ENCODE measurements at regions not wholly inside any gene's neighbourhood (a gene's known extent, or its start where the extent isn't known, plus 50 kb on each side); places are given as distances from the start of the nearest gene placed in this dataset.
A peak's percentile ranks its signal among the peaks of the same experiment; 100 is the strongest.

- no peak overlapping the region for H2BK120ac ChIP-seq (ENCODE audit: insufficient read depth, low read length, poor library complexity)
- H3K14ac ChIP-seq (ENCODE audit: low read length): no peak overlapping the region
- H2BK5ac ChIP-seq (ENCODE audit: low read depth, low read length, poor library complexity): no peak overlapping the region
- H3K27ac ChIP-seq (ENCODE audit: low read depth, low read length): no peak overlapping the region
- no peak overlapping the region for H4K91ac ChIP-seq (ENCODE audit: low read depth, low read length)
- H3K36me3 ChIP-seq (ENCODE audit: control insufficient read depth in 1 of 2, insufficient read depth in 2 of 2, low read length in 2 of 2): no peaks in the 10 kb centered on the region
- no peak overlapping the region for H3K9ac ChIP-seq (ENCODE audit: low read length)
- no peak overlapping the region for H3K4ac ChIP-seq (ENCODE audit: low read depth, low read length)
- DNase-seq: no peak
- no peak overlapping the region for H2BK12ac ChIP-seq (ENCODE audit: low read length)
- no peaks in the 10 kb centered on the region for H3K27me3 ChIP-seq (ENCODE audit: insufficient read depth, low read length)
- no peak overlapping the region for H2AK5ac ChIP-seq (ENCODE audit: low read length)
- no peaks in the 10 kb centered on the region for H3K79me2 ChIP-seq (ENCODE audit: control insufficient read depth, insufficient read depth, low read length, poor library complexity)
- H3K4me1 ChIP-seq (ENCODE audit: control insufficient read depth in 1 of 2, insufficient read depth in 2 of 2, low read length in 2 of 2): no peaks in the 10 kb centered on the region
- H4K12ac ChIP-seq (ENCODE audit: low read depth, low read length): no peak overlapping the region
- H4K8ac ChIP-seq (ENCODE audit: low read depth, low read length): no peak overlapping the region
- H3K23ac ChIP-seq (ENCODE audit: low read length): no peak overlapping the region
- H3K4me2 ChIP-seq (ENCODE audit: low read length): no peak overlapping the region
- H2AFZ ChIP-seq (ENCODE audit: insufficient read depth, low read length, poor library complexity): no peak overlapping the region
- no CpG with 5 or more reads among the region's 5 CpGs for WGBS (ENCODE audit: extremely low coverage, insufficient coverage, insufficient read length)
- no peaks in the 10 kb centered on the region for H3K79me1 ChIP-seq (ENCODE audit: low read length)
- H3K9me3 ChIP-seq (ENCODE audit: insufficient read depth, low read depth, low read length): no peaks in the 10 kb centered on the region
- no peak overlapping the region for H3K4me3 ChIP-seq (ENCODE audit: low read depth, low read length)
- no peak overlapping the region for H3K18ac ChIP-seq (ENCODE audit: low read length)
These were observed 275.5 kb upstream of the SLC35B3 start for GRCh38 chr6:8710668-8711431.

- Histone ChIP-seq H3K79me1 (ENCODE audit: low read length) (no peaks in the 10 kb centered on the region), H2AK5ac (ENCODE audit: low read length) (no peak overlapping the region), H3K36me3 (ENCODE audit: control insufficient read depth in 1 of 2, insufficient read depth in 2 of 2, low read length in 2 of 2) (no peaks in the 10 kb centered on the region), H3K9ac (ENCODE audit: low read length) (no peak overlapping the region), H4K91ac (ENCODE audit: low read depth, low read length) (no peak overlapping the region), H2BK5ac (ENCODE audit: low read depth, low read length, poor library complexity) (no peak overlapping the region), H2BK120ac (ENCODE audit: insufficient read depth, low read length, poor library complexity) (no peak overlapping the region), H3K23ac (ENCODE audit: low read length) (no peak overlapping the region), H2BK12ac (ENCODE audit: low read length) (no peak overlapping the region), H3K14ac (ENCODE audit: low read length) (no peak overlapping the region), H4K8ac (ENCODE audit: low read depth, low read length) (no peak overlapping the region), H3K4me3 (ENCODE audit: low read depth, low read length) (no peak overlapping the region), H3K4ac (ENCODE audit: low read depth, low read length) (no peak overlapping the region), H2AFZ (ENCODE audit: insufficient read depth, low read length, poor library complexity) (no peak overlapping the region), H4K12ac (ENCODE audit: low read depth, low read length) (no peak overlapping the region), H3K9me3 (ENCODE audit: insufficient read depth, low read depth, low read length) (no peaks in the 10 kb centered on the region), H3K4me2 (ENCODE audit: low read length) (no peak overlapping the region), H3K4me1 (ENCODE audit: control insufficient read depth in 1 of 2, insufficient read depth in 2 of 2, low read length in 2 of 2) (no peaks in the 10 kb centered on the region), H3K27me3 (ENCODE audit: insufficient read depth, low read length) (no peaks in the 10 kb centered on the region), H3K27ac (ENCODE audit: low read depth, low read length) (no peak overlapping the region), H3K18ac (ENCODE audit: low read length) (no peak overlapping the region), H3K79me2 (ENCODE audit: control insufficient read depth, insufficient read depth, low read length, poor library complexity) (no peaks in the 10 kb centered on the region)
- WGBS (ENCODE audit: extremely low coverage, insufficient coverage, insufficient read length): no CpG with 5 or more reads among the region's 7 CpGs
- DNase-seq: peak in 1 of 2 donors; percentile 56
These were observed 272.8 kb upstream of the SLC35B3 start for GRCh38 chr6:8707956-8708772.

- no peak overlapping the region for H3K4ac ChIP-seq (ENCODE audit: low read depth, low read length)
- H2AK5ac ChIP-seq (ENCODE audit: low read length): no peak overlapping the region
- DNase-seq: no peak
- no peak overlapping the region for H3K4me2 ChIP-seq (ENCODE audit: low read length)
- no peak overlapping the region for H4K91ac ChIP-seq (ENCODE audit: low read depth, low read length)
- H3K79me2 ChIP-seq (ENCODE audit: control insufficient read depth, insufficient read depth, low read length, poor library complexity): no peaks in the 10 kb centered on the region
- H3K23ac ChIP-seq (ENCODE audit: low read length): no peak overlapping the region
- H3K27me3 ChIP-seq (ENCODE audit: insufficient read depth, low read length): no peaks in the 10 kb centered on the region
- H3K4me1 ChIP-seq (ENCODE audit: control insufficient read depth in 1 of 2, insufficient read depth in 2 of 2, low read length in 2 of 2): no peaks in the 10 kb centered on the region
- no peaks in the 10 kb centered on the region for H3K79me1 ChIP-seq (ENCODE audit: low read length)
- no peak overlapping the region for H2BK12ac ChIP-seq (ENCODE audit: low read length)
- H2BK120ac ChIP-seq (ENCODE audit: insufficient read depth, low read length, poor library complexity): no peak overlapping the region
- H3K36me3 ChIP-seq (ENCODE audit: control insufficient read depth in 1 of 2, insufficient read depth in 2 of 2, low read length in 2 of 2): no peaks in the 10 kb centered on the region
- H4K12ac ChIP-seq (ENCODE audit: low read depth, low read length): no peak overlapping the region
- H3K9me3 ChIP-seq (ENCODE audit: insufficient read depth, low read depth, low read length): no peaks in the 10 kb centered on the region
- no peak overlapping the region for H4K8ac ChIP-seq (ENCODE audit: low read depth, low read length)
- H3K4me3 ChIP-seq (ENCODE audit: low read depth, low read length): no peak overlapping the region
- H3K14ac ChIP-seq (ENCODE audit: low read length): no peak overlapping the region
- H3K9ac ChIP-seq (ENCODE audit: low read length): no peak overlapping the region
- no peak overlapping the region for H2AFZ ChIP-seq (ENCODE audit: insufficient read depth, low read length, poor library complexity)
- no peak overlapping the region for H2BK5ac ChIP-seq (ENCODE audit: low read depth, low read length, poor library complexity)
- no CpG with 5 or more reads among the region's 4 CpGs for WGBS (ENCODE audit: extremely low coverage, insufficient coverage, insufficient read length)
- no peak overlapping the region for H3K18ac ChIP-seq (ENCODE audit: low read length)
- H3K27ac ChIP-seq (ENCODE audit: low read depth, low read length): no peak overlapping the region
These were observed 272.0 kb upstream of the SLC35B3 start for GRCh38 chr6:8707369-8707768.

- Histone ChIP-seq H3K27ac (ENCODE audit: low read depth, low read length) (no peak overlapping the region), H2BK12ac (ENCODE audit: low read length) (no peak overlapping the region), H2AK5ac (ENCODE audit: low read length) (no peak overlapping the region), H3K9ac (ENCODE audit: low read length) (no peak overlapping the region), H3K23ac (ENCODE audit: low read length) (no peak overlapping the region), H3K79me2 (ENCODE audit: control insufficient read depth, insufficient read depth, low read length, poor library complexity) (no peaks in the 10 kb centered on the region), H4K8ac (ENCODE audit: low read depth, low read length) (no peak overlapping the region), H2BK120ac (ENCODE audit: insufficient read depth, low read length, poor library complexity) (no peak overlapping the region), H3K14ac (ENCODE audit: low read length) (no peak overlapping the region), H4K91ac (ENCODE audit: low read depth, low read length) (no peak overlapping the region), H3K4ac (ENCODE audit: low read depth, low read length) (no peak overlapping the region), H2AFZ (ENCODE audit: insufficient read depth, low read length, poor library complexity) (no peak overlapping the region), H3K27me3 (ENCODE audit: insufficient read depth, low read length) (no peaks in the 10 kb centered on the region), H3K36me3 (ENCODE audit: control insufficient read depth in 1 of 2, insufficient read depth in 2 of 2, low read length in 2 of 2) (no peaks in the 10 kb centered on the region), H4K12ac (ENCODE audit: low read depth, low read length) (no peak overlapping the region), H3K4me3 (ENCODE audit: low read depth, low read length) (no peak overlapping the region), H3K4me2 (ENCODE audit: low read length) (no peak overlapping the region), H3K4me1 (ENCODE audit: control insufficient read depth in 1 of 2, insufficient read depth in 2 of 2, low read length in 2 of 2) (no peaks in the 10 kb centered on the region), H3K18ac (ENCODE audit: low read length) (no peak overlapping the region), H3K9me3 (ENCODE audit: insufficient read depth, low read depth, low read length) (no peaks in the 10 kb centered on the region), H3K79me1 (ENCODE audit: low read length) (no peaks in the 10 kb centered on the region), H2BK5ac (ENCODE audit: low read depth, low read length, poor library complexity) (no peak overlapping the region)
- no peak for DNase-seq
- no CpG with 5 or more reads among the region's 2 CpGs for WGBS (ENCODE audit: extremely low coverage, insufficient coverage, insufficient read length)
These were observed 270.2 kb upstream of the SLC35B3 start for GRCh38 chr6:8705435-8706020.
